ENCODE measurements at regions not wholly inside any gene's neighbourhood (a gene's known extent, or its start where the extent isn't known, plus 50 kb on each side); places are given as distances from the start of the nearest gene placed in this dataset.

DNA sequence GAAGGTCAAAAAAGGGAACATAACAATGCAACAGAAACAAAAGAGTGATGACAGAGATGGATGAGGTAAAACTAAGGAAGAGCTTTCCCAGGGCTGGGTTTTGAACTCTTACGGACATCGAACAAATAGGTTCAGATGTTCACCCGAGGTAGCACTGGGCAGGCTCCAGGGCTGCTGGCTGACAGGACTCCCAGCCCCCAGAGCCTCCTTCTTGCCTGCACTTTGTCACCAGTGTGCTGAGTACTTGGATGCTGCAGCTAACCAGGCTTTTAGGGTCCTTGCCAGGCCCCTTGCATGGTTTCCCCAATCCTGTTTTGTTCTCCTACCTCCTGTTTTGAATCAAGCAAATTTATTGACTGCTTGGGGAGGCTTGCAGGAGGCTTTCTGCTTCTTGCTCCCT, 322.9 kb downstream of the DYSF start (continued):
- TF ChIP-seq, protein P1, sequence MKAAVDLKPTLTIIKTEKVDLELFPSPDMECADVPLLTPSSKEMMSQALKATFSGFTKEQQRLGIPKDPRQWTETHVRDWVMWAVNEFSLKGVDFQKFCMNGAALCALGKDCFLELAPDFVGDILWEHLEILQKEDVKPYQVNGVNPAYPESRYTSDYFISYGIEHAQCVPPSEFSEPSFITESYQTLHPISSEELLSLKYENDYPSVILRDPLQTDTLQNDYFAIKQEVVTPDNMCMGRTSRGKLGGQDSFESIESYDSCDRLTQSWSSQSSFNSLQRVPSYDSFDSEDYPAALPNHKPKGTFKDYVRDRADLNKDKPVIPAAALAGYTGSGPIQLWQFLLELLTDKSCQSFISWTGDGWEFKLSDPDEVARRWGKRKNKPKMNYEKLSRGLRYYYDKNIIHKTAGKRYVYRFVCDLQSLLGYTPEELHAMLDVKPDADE (IDR thresholded peaks at IDR 0.05) = no peak
- TF ChIP-seq EZH2 (IDR thresholded peaks at IDR 0.05; ENCODE audit: low read depth, unreplicated experiment) (no peak), ZNF114 (CRISPR knock-in tag; IDR thresholded peaks at IDR 0.05) (no peak), NANOG (IDR thresholded peaks at IDR 0.05; ENCODE audit: borderline replicate concordance) (no peak), ZNF331 (CRISPR knock-in tag; IDR thresholded peaks at IDR 0.05; ENCODE audit: low read depth) (no peak), STAT1 (IDR thresholded peaks at IDR 0.05; ENCODE audit: unreplicated experiment) (no peak), JUNB (IDR thresholded peaks at IDR 0.05; ENCODE audit: unreplicated experiment) (no peak), CREB1 (CRISPR knock-in tag; IDR thresholded peaks at IDR 0.05; ENCODE audit: low read depth) (no peak), POLR2AphosphoS5 (IDR thresholded peaks at IDR 0.05; ENCODE audit: low read depth) (no peak)
- TF ChIP-seq, protein P2, sequence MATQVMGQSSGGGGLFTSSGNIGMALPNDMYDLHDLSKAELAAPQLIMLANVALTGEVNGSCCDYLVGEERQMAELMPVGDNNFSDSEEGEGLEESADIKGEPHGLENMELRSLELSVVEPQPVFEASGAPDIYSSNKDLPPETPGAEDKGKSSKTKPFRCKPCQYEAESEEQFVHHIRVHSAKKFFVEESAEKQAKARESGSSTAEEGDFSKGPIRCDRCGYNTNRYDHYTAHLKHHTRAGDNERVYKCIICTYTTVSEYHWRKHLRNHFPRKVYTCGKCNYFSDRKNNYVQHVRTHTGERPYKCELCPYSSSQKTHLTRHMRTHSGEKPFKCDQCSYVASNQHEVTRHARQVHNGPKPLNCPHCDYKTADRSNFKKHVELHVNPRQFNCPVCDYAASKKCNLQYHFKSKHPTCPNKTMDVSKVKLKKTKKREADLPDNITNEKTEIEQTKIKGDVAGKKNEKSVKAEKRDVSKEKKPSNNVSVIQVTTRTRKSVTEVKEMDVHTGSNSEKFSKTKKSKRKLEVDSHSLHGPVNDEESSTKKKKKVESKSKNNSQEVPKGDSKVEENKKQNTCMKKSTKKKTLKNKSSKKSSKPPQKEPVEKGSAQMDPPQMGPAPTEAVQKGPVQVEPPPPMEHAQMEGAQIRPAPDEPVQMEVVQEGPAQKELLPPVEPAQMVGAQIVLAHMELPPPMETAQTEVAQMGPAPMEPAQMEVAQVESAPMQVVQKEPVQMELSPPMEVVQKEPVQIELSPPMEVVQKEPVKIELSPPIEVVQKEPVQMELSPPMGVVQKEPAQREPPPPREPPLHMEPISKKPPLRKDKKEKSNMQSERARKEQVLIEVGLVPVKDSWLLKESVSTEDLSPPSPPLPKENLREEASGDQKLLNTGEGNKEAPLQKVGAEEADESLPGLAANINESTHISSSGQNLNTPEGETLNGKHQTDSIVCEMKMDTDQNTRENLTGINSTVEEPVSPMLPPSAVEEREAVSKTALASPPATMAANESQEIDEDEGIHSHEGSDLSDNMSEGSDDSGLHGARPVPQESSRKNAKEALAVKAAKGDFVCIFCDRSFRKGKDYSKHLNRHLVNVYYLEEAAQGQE (IDR thresholded peaks at IDR 0.05; ENCODE audit: unreplicated experiment) = no peak
- TF ChIP-seq, protein P3, sequence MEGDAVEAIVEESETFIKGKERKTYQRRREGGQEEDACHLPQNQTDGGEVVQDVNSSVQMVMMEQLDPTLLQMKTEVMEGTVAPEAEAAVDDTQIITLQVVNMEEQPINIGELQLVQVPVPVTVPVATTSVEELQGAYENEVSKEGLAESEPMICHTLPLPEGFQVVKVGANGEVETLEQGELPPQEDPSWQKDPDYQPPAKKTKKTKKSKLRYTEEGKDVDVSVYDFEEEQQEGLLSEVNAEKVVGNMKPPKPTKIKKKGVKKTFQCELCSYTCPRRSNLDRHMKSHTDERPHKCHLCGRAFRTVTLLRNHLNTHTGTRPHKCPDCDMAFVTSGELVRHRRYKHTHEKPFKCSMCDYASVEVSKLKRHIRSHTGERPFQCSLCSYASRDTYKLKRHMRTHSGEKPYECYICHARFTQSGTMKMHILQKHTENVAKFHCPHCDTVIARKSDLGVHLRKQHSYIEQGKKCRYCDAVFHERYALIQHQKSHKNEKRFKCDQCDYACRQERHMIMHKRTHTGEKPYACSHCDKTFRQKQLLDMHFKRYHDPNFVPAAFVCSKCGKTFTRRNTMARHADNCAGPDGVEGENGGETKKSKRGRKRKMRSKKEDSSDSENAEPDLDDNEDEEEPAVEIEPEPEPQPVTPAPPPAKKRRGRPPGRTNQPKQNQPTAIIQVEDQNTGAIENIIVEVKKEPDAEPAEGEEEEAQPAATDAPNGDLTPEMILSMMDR (conservative IDR thresholded peaks at IDR 0.05; ENCODE audit: low read depth in 2 of 2) = no peak

DNA sequence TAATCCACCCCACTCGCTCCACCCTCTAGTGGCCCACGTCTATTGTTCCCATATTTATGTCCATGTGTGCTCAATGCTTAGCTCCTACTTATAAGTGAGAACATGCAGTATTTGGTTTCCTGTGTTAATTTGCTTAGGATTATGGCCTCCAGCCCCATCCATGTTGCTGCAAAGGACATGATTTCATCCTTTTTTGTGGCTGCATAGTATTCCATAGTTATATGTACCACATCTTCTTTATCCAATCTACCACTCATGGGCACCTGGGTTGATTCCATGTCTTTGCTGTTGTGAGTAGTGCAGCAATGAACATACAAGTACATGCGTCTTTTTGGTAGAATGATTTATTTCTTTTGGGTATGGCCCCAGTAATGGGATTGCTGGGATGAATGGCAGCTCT, 319.9 kb downstream of the DYSF start:
- no peaks in the 10 kb centered on the region for H3K27me3 ChIP-seq (ENCODE audit: insufficient read depth)
- H3K4me1 Mint-ChIP-seq = no peaks in the 10 kb centered on the region
- H3F3A ChIP-seq (replicated peaks; ENCODE audit: low read depth) = no peaks in the 10 kb centered on the region
- H3K4me3 ChIP-seq = no peak overlapping the region
- ATAC-seq (no peak), DNase-seq (ENCODE audit: low spot score) (no peak)
- H3K36me3 Mint-ChIP-seq (ENCODE audit: low read depth) = no peaks in the 10 kb centered on the region
- H3K4me1 ChIP-seq (ENCODE audit: insufficient read depth) = no peaks in the 10 kb centered on the region
- H3K27ac ChIP-seq (ENCODE audit: low read depth) = no peak overlapping the region
- no peak overlapping the region for H3K4me3 Mint-ChIP-seq
- H3K4me2 ChIP-seq = no peak overlapping the region
- peaks cover 9% of the 10 kb centered on the region; the same call in 2 of the 3 replicates for H3K9me3 Mint-ChIP-seq
- H3K9me2 ChIP-seq (ENCODE audit: insufficient read depth) = no peaks in the 10 kb centered on the region
- H3K36me3 ChIP-seq (ENCODE audit: insufficient read depth) = no peaks in the 10 kb centered on the region
- no peak overlapping the region for H3K27ac Mint-ChIP-seq
- peaks cover 1% of the 10 kb centered on the region for H3K27me3 Mint-ChIP-seq (ENCODE audit: insufficient read depth, low read depth, poor library complexity)
- no peak overlapping the region for H2AFZ ChIP-seq
- H4K20me1 ChIP-seq (replicated peaks; ENCODE audit: insufficient read depth) = no peaks in the 10 kb centered on the region
- no peaks in the 10 kb centered on the region for H3K79me2 ChIP-seq (replicated peaks; ENCODE audit: insufficient read depth)
- TF ChIP-seq NANOG (IDR thresholded peaks at IDR 0.05; ENCODE audit: borderline replicate concordance) = no peak
- TF ChIP-seq, protein P2 (IDR thresholded peaks at IDR 0.05; ENCODE audit: unreplicated experiment) = no peak
